HG03469 (cell line): ENCODE measurements at regions not wholly inside any gene's neighbourhood (a gene's known extent, or its start where the extent isn't known, plus 50 kb on each side); places are given as distances from the start of the nearest gene placed in this dataset.

Experiments
- ATAC-seq: cut with Tn5 transposase; IDR thresholded peaks from one replicate; pipeline ENCODE4 v1.9.1; 2021; ENCODE audit warnings: mild to moderate bottlenecking, moderate library complexity, moderate number of reproducible peaks; ENCODE audit not compliant: unreplicated experiment

DNA sequence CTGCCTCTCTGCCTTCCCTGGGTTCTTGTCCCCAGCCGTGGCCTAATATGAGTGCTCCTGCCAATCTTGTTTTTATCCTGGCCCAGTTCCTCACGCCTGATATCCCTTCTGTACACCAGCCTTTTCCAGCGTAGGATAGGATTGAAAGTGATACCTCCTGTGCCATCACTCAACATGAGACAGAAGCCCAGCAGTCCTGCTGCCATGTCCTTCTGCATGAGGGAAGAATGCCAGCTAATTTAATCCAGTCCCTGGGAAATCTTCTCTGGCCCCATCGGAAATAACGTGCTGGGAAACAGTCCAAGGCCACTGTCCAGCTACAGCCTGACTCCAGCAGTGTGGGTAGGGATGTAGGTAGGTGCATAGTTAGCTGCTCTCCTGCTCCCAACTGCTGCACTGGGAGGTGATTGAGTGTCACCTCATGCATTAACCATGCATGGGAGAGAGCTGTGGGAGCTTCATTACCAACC, 92.0 kb upstream of the TPM1 start:
- no peak for ATAC-seq

DNA sequence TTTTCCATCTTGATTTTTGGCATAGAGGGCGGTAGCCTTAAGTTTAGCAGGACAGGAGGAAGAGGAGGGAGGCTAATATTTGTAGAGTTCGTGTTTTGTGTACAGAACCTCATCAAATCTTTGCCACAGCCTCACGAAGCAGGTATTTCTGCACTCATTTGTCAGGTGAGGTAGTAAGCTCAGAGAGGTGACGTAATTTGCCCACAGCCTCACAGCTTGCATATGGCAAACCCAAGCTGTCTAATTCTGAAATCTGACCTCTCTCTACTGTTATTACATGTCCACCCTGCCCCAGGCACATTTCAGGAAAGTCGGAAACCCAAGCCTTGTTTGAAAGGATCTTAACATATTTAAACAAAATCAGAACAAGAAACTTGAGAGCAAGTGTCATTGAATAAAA, 91.1 kb upstream of the TPM1 start:
- no peak for ATAC-seq

- no peak for ATAC-seq
Measured at GRCh38 chr15:62953021-62953420, 89.5 kb upstream of the TPM1 start.

GRCh38 chr15:62953496-62954045, 89.0 kb upstream of the TPM1 start:
- ATAC-seq: no peak

DNA sequence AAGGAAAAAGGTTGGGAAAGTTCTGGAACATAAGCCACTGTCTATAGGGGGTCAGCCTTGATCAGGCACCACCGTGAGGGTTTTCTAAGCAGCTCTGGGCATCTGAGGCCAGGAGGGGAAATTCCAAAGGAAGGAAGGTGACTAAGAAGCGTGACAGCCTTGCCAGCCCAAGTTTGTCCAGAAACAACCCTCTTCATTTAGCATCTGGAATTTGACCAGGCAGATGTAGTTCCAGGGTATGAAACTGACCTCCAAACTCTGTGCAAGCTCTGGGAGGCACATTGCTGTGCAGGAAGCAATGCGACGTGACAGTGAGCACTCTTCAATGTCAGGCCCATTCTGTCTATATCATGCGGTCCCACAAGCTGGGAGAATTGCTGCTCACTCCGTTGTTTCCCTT, 85.4 kb upstream of the TPM1 start:
- ATAC-seq: no peak

DNA sequence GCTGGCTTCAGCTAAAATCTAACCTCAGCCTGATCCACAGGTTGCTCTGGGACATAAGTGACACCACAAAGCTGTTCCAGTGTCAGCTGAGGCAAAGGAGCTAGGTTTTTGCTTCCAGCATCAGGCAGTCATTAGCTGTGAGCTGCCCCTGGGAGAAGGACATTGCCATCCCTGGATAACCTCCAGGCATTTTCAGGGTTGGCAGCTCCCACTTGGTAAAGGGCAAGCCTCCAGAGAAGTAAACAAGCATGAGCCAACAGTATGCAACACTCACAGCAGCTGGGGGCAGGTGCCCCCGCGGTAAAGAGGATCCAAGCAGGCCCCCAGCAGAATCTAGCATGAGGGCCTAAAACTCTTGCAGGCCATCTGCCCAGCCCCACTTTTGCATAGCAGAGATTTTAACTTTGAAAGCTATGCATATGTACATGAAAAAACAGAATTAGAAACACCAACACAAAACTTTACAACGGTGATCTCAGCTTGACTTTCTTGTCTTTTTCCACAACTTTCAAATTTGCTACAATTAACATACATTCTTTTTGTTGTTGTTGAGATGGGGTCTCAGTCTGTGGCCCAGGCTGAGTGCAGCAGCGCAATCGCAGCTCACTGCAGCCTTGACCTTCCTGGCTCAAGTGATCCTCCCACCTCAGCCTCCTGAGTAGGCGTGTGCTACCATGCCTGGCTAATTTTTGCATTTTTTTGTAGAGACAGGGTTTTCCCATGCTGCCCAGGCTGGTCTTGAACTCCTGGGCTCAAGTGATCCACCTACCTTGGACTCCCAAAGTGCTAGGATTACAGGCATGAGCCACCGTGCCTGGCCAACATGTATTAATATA, 83.8 kb upstream of the TPM1 start:
- ATAC-seq: no peak

GRCh38 chr15:62961134-62961533, 81.4 kb upstream of the TPM1 start:
- no peak for ATAC-seq

- no peak for ATAC-seq
Measured at GRCh38 chr15:62962101-62962995, 80.2 kb upstream of the TPM1 start.

- ATAC-seq: no peak
Measured at GRCh38 chr15:62964251-62964650, 78.3 kb upstream of the TPM1 start.

- ATAC-seq: no peak
Measured at GRCh38 chr15:62966294-62967078, 76.1 kb upstream of the TPM1 start.

DNA sequence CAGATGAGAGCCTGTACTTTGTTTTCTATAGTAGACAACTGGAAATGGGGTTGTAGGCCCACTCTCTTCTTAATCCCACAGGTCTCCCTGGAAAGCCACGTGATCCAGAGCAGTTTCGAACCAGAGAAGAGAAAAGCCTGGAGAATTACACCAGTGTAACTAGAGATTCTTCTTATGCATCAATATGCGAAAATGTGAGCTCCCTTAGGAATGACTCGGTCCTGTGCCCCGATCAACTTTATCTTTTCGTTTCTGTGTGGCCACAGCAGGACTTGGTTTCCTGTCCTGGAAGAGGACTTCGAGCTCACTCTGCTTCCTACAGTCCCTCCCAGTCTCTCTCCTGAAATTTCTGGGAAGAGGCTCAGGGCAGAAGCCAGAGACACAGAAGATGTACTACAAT, 73.8 kb upstream of the TPM1 start:
- no peak for ATAC-seq

DNA sequence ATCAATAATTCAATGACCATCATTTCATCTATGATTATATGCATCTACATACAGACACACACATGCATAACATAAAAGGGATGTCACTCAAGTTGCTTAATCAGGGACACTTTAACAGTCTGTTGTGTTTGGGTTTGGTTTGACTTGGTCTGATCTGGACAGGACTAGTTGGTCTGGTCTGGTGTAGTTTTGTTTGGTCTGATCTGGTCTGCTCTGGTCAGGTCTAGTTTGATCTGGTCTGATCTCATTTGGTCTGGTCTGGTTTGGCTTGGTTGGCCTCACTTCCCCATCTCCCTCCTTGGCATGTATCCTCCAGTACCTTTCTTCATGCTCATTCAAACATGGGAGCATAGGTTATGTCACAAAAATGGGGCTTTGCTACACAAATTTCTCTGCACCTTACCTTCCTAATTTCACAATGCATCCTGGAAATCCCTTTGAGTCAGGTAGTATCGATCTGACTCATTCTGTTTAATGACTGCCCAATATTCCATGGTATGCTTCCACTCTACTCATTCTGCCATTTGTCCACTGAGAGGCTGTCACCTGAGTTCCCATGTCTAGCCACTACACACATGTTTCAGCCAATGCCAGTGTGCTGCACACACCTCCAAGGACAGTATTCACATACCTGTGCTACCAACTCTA, 73.0 kb upstream of the TPM1 start:
- ATAC-seq: no peak

GRCh38 chr15:62972814-62973213, 69.7 kb upstream of the TPM1 start:
- ATAC-seq: no peak

- ATAC-seq: no peak
Measured at GRCh38 chr15:62975515-62975914, 67.0 kb upstream of the TPM1 start.

DNA sequence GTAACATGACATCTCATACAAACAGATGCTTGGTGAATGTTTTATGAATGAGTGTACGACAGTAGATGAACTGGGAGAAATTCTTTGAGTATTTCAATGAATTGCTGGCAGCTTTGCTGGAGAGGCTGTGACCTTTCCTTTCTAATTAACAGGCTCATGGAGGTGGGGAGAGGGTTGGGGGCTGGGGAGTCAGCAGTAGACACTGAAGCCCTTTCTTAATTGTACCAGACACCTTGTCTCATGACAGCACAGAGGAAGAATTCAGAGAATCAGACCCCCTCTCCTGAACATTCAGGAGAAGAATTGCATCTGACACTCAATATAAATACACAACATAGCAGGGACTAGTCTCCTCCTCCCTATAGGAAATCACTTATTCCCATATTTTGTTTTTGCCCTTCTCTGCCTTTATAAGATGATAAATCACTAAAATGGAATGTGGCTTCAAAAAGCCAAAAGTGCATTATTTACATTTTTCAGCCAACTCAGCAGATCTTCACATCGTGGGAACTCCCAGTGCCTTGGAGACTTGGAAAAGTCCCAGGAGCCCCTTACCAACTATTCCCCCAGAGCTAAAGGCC, 66.2 kb upstream of the TPM1 start:
- no peak for ATAC-seq

- no peak for ATAC-seq
Measured at GRCh38 chr15:62977952-62978811, 64.4 kb upstream of the TPM1 start.

- no peak for ATAC-seq
Measured at GRCh38 chr15:62979252-62979651, 63.3 kb upstream of the TPM1 start.

- no peak for ATAC-seq
Measured at GRCh38 chr15:62981071-62981470, 61.5 kb upstream of the TPM1 start.

GRCh38 chr15:62983956-62984355, 58.6 kb upstream of the TPM1 start:
- no peak for ATAC-seq
